Fibroblast of villous mesenchyme (primary cell): ENCODE measurements at regions not wholly inside any gene's neighbourhood (a gene's known extent, or its start where the extent isn't known, plus 50 kb on each side); places are given as distances from the start of the nearest gene placed in this dataset.
"Not testable (repeated sequence)": the region's sequence is repeated elsewhere in the genome, so short reads cannot be mapped to it uniquely, and the experiment has no call there.

Source experiments
- DNase-seq: peaks from one replicate; pipeline ENCODE4 v3.0.0-alpha.2; 2010; ENCODE audit warnings: low read depth
- H3K4me3 ChIP-seq: 2 replicates; pipeline ENCODE4 v1.5.1; 2011; ENCODE audit warnings: low read depth, mild to moderate bottlenecking, low read length
- TF ChIP-seq, protein P1 (sequence below): IDR thresholded peaks from 2 replicates; pipeline ENCODE4 v1.5.1; 2012; ENCODE audit warnings: low read depth, mild to moderate bottlenecking, low read length; ENCODE audit not compliant: insufficient read depth

- no peak overlapping the region for H3K4me3 ChIP-seq
- DNase-seq: no peak
- TF ChIP-seq, protein P1, sequence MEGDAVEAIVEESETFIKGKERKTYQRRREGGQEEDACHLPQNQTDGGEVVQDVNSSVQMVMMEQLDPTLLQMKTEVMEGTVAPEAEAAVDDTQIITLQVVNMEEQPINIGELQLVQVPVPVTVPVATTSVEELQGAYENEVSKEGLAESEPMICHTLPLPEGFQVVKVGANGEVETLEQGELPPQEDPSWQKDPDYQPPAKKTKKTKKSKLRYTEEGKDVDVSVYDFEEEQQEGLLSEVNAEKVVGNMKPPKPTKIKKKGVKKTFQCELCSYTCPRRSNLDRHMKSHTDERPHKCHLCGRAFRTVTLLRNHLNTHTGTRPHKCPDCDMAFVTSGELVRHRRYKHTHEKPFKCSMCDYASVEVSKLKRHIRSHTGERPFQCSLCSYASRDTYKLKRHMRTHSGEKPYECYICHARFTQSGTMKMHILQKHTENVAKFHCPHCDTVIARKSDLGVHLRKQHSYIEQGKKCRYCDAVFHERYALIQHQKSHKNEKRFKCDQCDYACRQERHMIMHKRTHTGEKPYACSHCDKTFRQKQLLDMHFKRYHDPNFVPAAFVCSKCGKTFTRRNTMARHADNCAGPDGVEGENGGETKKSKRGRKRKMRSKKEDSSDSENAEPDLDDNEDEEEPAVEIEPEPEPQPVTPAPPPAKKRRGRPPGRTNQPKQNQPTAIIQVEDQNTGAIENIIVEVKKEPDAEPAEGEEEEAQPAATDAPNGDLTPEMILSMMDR: no peak
Observed at GRCh38 chr6:169406804-169407203, 153.2 kb upstream of the THBS2 start.

GRCh38 chr6:169406034-169406433, 152.4 kb upstream of the THBS2 start:
- TF ChIP-seq, protein P1: no peak
- no peak overlapping the region for H3K4me3 ChIP-seq
- no peak for DNase-seq

DNA sequence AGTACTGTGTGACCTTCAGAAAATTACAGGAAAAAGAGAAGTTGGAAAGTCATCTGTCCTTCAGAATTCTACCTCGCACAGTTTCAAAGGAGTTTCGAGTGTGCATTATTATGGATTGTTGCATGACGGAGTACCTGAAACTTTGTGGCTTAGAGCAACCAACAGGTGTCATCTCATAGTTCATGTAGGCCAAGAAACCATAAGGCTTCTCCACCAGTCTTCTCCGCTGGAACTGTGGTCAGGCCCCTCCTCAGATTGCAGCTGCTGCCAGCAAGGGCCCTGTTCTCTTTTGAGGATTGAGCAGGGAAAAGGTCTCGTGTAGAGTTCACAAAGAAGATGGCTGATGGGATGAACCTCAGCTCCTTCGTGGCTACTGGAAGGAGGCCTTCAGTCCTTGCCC, 151.2 kb upstream of the THBS2 start:
- H3K4me3 ChIP-seq: no peak overlapping the region
- TF ChIP-seq, protein P1: no peak
- no peak for DNase-seq

DNA sequence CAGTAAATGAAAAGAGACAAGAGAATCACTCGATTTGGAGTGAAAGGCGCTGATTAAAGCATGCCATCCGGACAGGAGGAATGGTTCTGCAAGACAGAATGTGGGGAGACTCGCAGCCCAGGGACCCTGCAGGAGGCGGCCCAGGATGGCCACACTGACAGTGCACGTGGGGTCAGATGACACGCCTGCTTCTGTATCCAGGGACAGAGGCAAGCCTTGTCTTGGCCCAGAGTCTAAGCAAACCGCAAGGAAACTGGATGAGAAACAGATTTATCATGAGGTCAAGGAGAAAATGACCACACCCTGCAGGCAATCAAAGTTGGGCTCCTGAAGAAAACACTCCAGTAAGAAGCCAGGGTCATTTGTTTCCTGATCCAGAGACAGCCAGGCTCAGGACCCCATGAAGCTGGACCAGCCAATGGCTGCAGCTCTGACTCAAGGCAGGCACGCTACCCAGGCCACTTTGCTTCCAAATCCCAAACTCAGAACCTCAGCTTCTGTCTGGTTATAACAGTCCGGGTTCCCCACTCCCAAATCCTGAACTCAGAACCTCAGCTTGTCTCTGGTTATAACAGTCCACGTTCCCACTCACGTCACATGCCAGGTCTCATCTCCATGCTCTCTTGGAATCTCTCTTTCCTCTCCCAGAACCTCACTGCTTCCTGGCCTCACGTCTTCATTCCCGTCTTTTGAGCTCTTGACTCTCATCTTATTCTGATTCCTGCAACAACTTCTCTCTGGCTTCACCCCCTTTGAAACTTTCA, 144.9 kb upstream of the THBS2 start:
- peak; percentile 40 for DNase-seq
- H3K4me3 ChIP-seq: no peak overlapping the region

GRCh38 chr6:169397684-169398083, 144.0 kb upstream of the THBS2 start:
- H3K4me3 ChIP-seq: no peak overlapping the region
- DNase-seq: no peak
- TF ChIP-seq, protein P1: no peak

More for the DNA sequence above, 144.9 kb upstream of the THBS2 start:
- TF ChIP-seq, protein P1: no peak

DNA sequence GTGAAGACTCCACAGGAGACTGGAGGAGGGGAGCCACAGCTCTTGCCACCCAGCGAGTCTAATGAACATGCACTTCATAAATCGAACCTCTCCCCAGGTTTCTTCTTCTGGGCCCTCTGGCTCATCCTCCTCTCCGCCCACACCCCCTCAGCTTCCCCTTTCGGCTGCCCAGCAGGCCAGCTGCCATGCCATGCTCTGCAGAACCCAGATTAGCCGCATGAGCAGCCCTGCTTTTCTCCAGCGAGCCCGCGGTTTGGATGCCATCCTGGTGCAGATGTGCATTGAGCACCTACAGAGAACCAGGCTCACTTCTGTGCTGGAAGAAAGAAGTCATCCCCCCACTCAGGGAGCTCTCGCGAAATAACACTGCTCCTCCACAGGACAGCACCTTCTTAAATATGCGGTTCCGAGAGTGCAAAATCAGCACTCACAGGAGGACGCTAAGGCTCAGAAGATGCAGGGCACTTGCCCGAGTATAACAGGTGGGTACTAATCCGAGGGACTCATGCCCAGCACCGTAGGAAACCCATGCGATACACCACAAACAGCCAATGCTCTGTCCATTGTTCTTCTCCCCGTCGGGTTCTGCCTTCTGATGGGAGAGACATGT, 143.0 kb upstream of the THBS2 start:
- DNase-seq: no peak
- TF ChIP-seq, protein P1: no peak
- H3K4me3 ChIP-seq: no peak overlapping the region

GRCh38 chr6:169396009-169396539, 142.4 kb upstream of the THBS2 start:
- H3K4me3 ChIP-seq, DNase-seq: not testable (repeated sequence)
